Urinary bladder (tissue), 3 donors: ENCODE measurements at regions not wholly inside any gene's neighbourhood (a gene's known extent, or its start where the extent isn't known, plus 50 kb on each side); places are given as distances from the start of the nearest gene placed in this dataset.
"Not testable (repeated sequence)": the region's sequence is repeated elsewhere in the genome, so short reads cannot be mapped to it uniquely, and the experiment has no call there.

Experiments
- DNase-seq: peaks from one replicate; pipeline ENCODE4 v3.0.0-alpha.2; 2015; ENCODE audit errors: extremely low spot score
- H3K27ac ChIP-seq: one replicate; pipeline ENCODE4 v1.5.1; 2013; ENCODE audit warnings: low read depth, mild to moderate bottlenecking, moderate library complexity
- H3K36me3 ChIP-seq: one replicate; pipeline ENCODE4 v1.6.1; 2013; ENCODE audit warnings: mild to moderate bottlenecking, moderate library complexity; ENCODE audit not compliant: insufficient read depth
- H3K4me1 ChIP-seq: one replicate; pipeline ENCODE4 v1.6.1; 2013; ENCODE audit warnings: mild to moderate bottlenecking, moderate library complexity; ENCODE audit not compliant: insufficient read depth
- H3K4me3 ChIP-seq: one replicate; pipeline ENCODE4 v1.5.1; 2013; ENCODE audit warnings: low read depth, low read length
- WGBS: extraction: QIAGEN DNeasy Blood & Tissue Kit; methylation state at CpG from one replicate; pipeline ENCODE4 v1.1.7; 2013; 5-methylcytosine and 5-hydroxymethylcytosine counted together
- donor health status: healthy with polysubstance abuse.
- donor health status: healthy.

DNA sequence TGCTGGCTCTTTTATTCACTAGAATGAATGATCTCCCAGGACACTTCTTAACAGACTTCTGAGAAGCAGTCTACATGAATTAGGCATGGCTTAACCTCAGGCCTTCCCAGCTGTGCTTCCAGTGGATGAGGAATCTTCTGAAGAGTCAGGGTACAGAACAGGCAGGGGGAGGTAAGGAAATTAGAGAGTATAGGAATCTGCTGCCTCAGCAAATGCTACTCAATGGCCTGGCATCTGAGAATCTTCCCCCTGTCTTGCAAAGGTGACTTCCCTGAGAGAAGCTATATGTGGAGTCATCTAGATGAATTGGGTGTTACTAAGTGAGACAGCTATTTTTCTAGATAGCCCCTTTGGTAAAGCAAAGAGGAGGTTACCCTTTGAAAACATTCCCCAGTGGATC is 496.2 kb upstream of the CCDC196 start:
- Histone ChIP-seq H3K4me1 (no peaks in the 10 kb centered on the region), H3K36me3 (no peaks in the 10 kb centered on the region), H3K27ac (no peak overlapping the region), H3K4me3 (no peak overlapping the region)
- DNase-seq, result no peak

GRCh38 chr14:65991104-65991503 is 495.1 kb upstream of the CCDC196 start:
- no peak for DNase-seq
- Histone ChIP-seq H3K27ac (no peak overlapping the region), H3K36me3 (no peaks in the 10 kb centered on the region), H3K4me3 (no peak overlapping the region), H3K4me1 (no peaks in the 10 kb centered on the region)
- WGBS, result 83% methylated on average over 2 of the region's 2 CpGs

GRCh38 chr14:65991935-65992334 is 494.2 kb upstream of the CCDC196 start:
- H3K27ac ChIP-seq, H3K4me3 ChIP-seq, DNase-seq, H3K4me1 ChIP-seq, H3K36me3 ChIP-seq: not testable (repeated sequence)
- WGBS, result 74% methylated on average over 1 of the region's 1 CpG

DNA sequence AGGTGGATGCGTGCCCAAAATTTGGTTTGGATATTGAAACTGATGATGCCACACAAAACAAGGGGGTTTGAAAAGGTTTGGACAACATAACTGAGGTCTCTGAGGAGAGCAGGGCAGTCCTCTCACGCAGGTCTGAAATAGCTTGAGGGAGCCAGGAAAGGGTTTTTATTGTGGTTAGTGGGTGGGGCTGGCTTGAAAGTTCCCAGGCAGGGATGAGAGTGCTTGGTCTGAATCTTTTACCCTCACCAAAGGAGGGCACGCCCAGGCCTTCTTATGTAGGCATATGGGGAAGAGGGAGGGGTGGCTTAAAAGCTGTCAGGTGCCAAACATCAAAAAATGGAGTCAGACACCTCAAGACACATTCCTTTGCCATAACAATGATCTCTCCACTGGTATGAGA is 493.1 kb upstream of the CCDC196 start:
- no peak for DNase-seq
- WGBS, result 61% methylated on average over 3 of the region's 3 CpGs
- Histone ChIP-seq H3K4me3 (no peak overlapping the region), H3K4me1 (no peaks in the 10 kb centered on the region), H3K27ac (no peak overlapping the region), H3K36me3 (no peaks in the 10 kb centered on the region)

DNA sequence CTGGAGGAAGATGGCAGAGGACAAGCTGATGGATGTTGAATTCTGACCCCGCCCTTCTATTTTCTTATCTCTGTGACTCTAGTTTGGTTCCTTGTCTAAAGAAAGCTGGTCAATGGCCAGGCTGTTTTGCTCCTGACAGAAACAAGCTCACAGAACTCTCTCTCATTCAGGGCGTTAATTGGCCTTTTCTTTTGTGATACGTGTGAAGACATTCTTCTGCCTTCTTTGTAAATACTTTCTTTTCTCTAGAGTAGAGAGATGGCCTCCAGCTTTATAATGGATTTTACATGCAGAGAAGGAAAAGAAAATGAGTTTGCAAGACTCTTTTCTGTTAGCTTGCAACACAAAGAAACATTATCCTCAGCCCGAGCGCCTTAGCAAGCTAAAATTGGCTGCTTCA is 492.2 kb upstream of the CCDC196 start:
- no peak for DNase-seq
- 78% methylated on average over 5 of the region's 5 CpGs for WGBS
- Histone ChIP-seq H3K36me3 (no peaks in the 10 kb centered on the region), H3K4me3 (no peak overlapping the region), H3K4me1 (no peaks in the 10 kb centered on the region), H3K27ac (no peak overlapping the region)

DNA sequence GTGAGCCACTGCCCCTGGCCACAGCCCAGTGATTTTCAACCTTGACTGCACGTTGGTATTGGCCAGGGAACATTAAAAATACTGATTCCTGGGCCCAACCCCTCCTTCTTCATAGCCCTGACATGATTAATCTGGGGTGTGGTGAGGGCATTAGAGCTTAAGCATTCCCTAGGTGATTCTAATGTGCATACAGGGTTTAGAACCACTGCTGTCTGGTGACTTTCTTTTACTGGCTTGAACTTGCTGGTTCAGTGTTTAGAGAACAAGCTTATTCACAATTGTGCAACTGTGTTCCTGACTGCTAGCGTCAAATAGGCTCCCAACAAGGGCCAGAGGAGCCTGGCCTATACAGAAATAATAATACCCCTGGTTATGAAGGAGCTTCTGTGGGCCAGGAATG is 488.8 kb upstream of the CCDC196 start:
- no peaks in the 10 kb centered on the region for H3K4me1 ChIP-seq
- WGBS, result 89% methylated on average over 2 of the region's 2 CpGs

GRCh38 chr14:65999865-66000264 is 486.3 kb upstream of the CCDC196 start:
- Histone ChIP-seq H3K36me3 (no peaks in the 10 kb centered on the region), H3K27ac (no peak overlapping the region), H3K4me3 (no peak overlapping the region), H3K4me1 (no peaks in the 10 kb centered on the region)
- no peak for DNase-seq
- 90% methylated on average over 1 of the region's 1 CpG for WGBS

More for the DNA sequence above, 488.8 kb upstream of the CCDC196 start:
- Histone ChIP-seq H3K4me3 (no peak overlapping the region), H3K27ac (no peak overlapping the region), H3K36me3 (no peaks in the 10 kb centered on the region)
- no peak for DNase-seq

DNA sequence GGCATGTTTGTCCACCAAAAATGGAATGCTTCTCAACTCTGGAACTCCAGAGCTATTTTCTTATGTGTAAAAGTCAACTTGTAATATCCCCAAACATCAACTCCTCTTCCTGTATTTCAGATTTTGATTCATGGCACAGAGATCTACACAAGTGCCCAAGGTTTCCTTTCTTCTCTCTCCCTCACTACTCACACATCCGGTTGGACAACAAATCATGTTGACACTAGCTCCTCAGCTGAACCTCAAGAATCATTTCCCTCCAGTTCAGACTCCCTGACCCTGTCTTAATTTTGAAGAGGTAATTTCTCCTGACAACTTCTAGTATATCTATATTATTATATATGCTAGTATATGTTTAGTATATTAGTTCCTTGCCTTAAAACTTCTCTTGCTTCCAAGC is 485.4 kb upstream of the CCDC196 start:
- WGBS, result 67% methylated on average over 1 of the region's 1 CpG
- no peak for DNase-seq
- Histone ChIP-seq H3K4me1 (no peaks in the 10 kb centered on the region), H3K27ac (no peak overlapping the region), H3K36me3 (no peaks in the 10 kb centered on the region), H3K4me3 (no peak overlapping the region)

- no peaks in the 10 kb centered on the region for H3K36me3 ChIP-seq
- H3K4me1 ChIP-seq, result no peaks in the 10 kb centered on the region
- 58% methylated on average over 2 of the region's 2 CpGs for WGBS
- H3K27ac ChIP-seq, result no peak overlapping the region
- DNase-seq, result no peak
- H3K4me3 ChIP-seq, result no peak overlapping the region
Observed at GRCh38 chr14:66001356-66001755, 484.8 kb upstream of the CCDC196 start.

GRCh38 chr14:66003082-66003730 is 483.0 kb upstream of the CCDC196 start:
- H3K4me1 ChIP-seq, result no peaks in the 10 kb centered on the region
- no peak for DNase-seq
- H3K27ac ChIP-seq, result no peak overlapping the region
- H3K36me3 ChIP-seq, result no peaks in the 10 kb centered on the region
- no peak overlapping the region for H3K4me3 ChIP-seq
- 66% methylated on average over 10 of the region's 10 CpGs for WGBS

DNA sequence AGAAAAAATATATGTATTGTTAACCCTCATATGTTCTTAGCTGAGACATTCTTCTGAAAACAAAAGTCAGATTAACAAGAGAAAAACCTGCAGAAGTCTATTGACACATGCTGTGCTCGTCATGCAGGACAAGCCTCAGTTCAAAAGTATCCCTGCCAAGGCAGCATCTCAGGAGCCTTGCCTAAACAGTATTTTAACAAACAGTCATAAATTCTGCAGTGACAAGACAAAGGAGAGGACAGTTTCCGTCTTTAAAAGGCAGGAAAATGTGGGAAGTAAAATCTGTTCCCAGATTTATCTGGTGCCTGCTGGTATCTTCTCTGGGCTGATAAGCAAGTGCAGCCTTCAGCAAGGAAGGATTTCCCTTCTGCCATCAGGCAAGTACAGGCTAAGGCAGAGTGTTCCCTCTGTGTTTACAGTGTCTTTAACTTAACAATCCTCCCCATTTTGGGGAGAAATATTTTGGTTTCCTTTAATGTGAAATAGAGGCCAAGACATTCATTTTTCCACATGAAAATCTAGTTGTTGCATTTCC is 480.2 kb upstream of the CCDC196 start:
- 32% methylated on average over 2 of the region's 2 CpGs for WGBS
- Histone ChIP-seq H3K4me1 (no peaks in the 10 kb centered on the region), H3K27ac (no peak overlapping the region), H3K4me3 (no peak overlapping the region), H3K36me3 (no peaks in the 10 kb centered on the region)
- DNase-seq, result no peak

DNA sequence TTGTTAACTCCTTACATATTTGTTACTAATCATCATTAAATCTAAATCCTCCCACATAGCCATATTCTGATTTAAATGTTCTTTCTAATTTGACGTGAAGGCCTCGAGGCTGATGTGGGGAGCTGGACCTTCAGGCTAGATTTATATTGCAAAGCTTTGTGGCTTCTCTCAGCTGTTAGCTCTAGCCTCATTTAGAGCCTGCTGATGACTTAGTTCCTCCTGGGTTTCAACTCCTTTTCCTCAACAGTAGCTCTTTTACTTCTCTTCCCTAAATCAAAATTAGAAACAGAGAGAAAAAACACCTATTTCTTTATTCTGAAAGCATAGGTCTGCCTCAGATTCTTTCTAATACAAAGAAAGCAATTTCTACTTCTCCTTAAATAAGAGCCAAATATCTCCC is 477.5 kb upstream of the CCDC196 start:
- no peak for DNase-seq
- H3K4me1 ChIP-seq, result no peaks in the 10 kb centered on the region
- 51% methylated on average over 2 of the region's 2 CpGs for WGBS
- no peak overlapping the region for H3K27ac ChIP-seq
- no peaks in the 10 kb centered on the region for H3K36me3 ChIP-seq
- no peak overlapping the region for H3K4me3 ChIP-seq

DNA sequence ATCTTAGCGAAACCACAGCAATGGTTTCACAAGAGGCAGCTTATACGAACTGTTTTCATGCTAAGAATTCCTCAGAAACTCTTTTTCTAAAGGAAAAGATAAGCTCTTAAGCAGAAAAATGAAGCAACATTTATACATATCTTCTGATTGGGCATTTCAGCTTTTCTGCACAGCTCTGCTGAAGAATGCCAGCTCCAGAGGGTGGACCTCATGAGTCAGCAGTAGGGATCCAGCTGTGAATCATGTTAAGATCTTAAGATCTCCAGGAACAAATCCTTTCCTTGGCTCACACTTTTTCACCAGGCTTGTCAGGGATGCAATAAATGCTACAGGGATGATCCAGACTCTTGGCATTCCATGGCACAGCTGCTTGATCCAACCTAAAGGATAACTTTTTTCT is 477.1 kb upstream of the CCDC196 start:
- Histone ChIP-seq H3K36me3 (no peaks in the 10 kb centered on the region), H3K27ac (no peak overlapping the region), H3K4me1 (no peaks in the 10 kb centered on the region), H3K4me3 (no peak overlapping the region)
- DNase-seq, result no peak
- WGBS, result 24% methylated on average over 2 of the region's 2 CpGs

- Histone ChIP-seq H3K4me1 (no peaks in the 10 kb centered on the region), H3K27ac (no peak overlapping the region), H3K4me3 (no peak overlapping the region), H3K36me3 (no peaks in the 10 kb centered on the region)
- WGBS, result 85% methylated on average over 2 of the region's 2 CpGs
- no peak for DNase-seq
Observed at GRCh38 chr14:66010695-66011094, 475.5 kb upstream of the CCDC196 start.

- H3K27ac ChIP-seq, result no peak overlapping the region
- no peak for DNase-seq
- H3K36me3 ChIP-seq, result no peaks in the 10 kb centered on the region
- 85% methylated on average over 3 of the region's 3 CpGs for WGBS
- H3K4me3 ChIP-seq, result no peak overlapping the region
- H3K4me1 ChIP-seq, result no peaks in the 10 kb centered on the region
Observed at GRCh38 chr14:66011855-66012254, 474.3 kb upstream of the CCDC196 start.
